T-helper 22 cell (primary cell): ENCODE measurements at regions not wholly inside any gene's neighbourhood (a gene's known extent, or its start where the extent isn't known, plus 50 kb on each side); places are given as distances from the start of the nearest gene placed in this dataset.

Experiments used
- DNase-seq: peaks from one replicate; pipeline ENCODE4 v3.0.0-alpha.2; 2020; ENCODE audit warnings: low read depth

DNA sequence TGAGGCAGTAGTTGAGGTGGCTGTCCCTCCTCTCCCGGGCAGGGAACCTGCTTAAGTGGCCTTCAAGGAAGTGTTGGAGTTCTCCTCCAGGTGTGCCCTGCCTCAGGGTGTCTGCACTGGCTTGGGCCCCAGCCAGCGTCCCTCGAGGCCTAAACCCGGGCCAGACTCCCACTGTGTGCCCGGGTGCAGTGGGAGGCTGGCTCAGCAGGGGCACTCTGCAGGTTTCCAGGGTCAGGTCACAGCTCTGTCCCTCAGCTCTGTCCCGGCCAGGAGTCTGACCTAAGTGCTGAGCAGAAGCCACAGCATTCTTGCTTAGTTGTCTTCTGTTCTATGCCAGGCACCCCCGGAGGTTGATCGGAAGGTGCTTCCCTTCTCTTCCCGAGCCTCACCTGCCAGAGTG is 69.0 kb upstream of the OTOS start:
- DNase-seq, result no peak

GRCh38 chr2:240210198-240210965 is 69.9 kb upstream of the OTOS start:
- DNase-seq, result no peak

DNA sequence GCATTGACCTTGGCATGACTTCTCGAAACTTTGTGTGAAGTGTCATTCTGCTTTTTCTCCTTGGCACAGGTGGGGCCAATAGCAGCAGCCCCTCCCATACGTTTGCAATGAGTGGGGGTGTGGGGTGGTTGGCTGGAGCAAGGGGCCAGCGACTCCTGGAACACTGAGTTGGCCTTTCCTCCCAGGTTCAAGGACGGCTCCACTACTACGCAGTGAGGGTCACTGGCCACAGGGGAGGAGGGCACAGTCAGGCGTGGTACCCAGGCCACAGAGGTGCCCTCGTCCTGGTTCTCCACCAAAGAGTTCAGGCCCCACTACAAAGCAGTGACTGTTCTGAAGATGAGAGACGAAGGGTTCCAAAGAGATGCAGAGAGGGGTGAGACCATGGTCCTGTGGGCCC is 70.6 kb upstream of the OTOS start:
- no peak for DNase-seq

DNA sequence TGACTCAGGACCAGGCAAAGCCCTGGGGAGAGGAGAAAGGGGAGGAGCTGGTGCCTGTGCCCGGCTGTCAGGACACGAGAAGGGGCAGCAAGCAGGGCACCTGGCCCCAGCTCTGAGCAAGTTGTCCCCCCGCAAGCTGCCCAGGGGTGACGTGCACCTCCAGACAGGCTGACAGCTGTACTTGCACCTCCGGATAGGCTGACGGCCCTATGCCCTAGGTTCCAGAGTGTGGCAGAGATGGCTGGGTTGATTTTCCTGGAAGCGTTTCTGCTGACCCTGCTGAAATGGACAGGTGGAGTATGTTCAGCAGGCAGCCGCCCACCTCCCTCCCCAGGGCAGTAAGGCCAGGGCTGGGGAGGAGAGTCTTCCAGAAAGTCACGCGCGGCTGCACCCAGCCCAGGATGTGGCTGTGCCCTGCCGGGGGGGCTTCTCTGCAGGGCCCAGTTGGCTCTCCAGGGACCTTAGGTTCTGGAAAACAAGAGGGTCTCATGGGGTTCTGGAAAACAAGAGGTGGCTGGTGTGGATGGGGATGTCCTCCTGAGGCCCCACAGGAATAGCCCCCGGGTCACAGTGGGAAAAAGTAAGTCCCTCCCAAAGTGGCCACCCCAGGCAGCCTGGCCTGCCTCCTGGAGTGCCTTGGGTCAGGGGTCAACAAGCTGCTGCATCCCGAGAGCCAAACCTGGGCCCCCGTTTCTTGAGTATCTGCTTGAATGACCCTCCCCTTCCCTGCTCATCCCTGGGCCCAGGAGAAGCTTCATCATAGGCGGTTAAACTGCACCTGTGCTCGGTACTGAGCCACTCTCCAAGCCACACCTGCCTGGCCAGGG is 71.4 kb upstream of the OTOS start:
- DNase-seq, result no peak

- no peak for DNase-seq
Observed at GRCh38 chr2:240212425-240213225, 72.2 kb upstream of the OTOS start.

DNA sequence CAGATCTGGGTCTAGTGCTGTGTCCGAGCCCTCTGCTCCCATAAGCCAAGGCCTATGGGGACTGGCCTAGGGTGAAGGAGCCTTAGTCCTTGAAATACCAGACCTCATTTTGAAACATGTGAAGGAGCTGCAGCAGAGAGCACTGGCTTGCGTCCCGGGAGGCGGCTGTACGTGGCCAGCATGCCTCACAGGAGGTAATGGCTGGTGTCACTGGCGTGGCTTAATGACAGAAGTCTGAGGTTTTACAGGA is 72.7 kb upstream of the OTOS start:
- no peak for DNase-seq

GRCh38 chr2:240213476-240214421 is 73.3 kb upstream of the OTOS start:
- DNase-seq, result no peak

GRCh38 chr2:240214790-240215675 is 74.6 kb upstream of the OTOS start:
- no peak for DNase-seq

DNA sequence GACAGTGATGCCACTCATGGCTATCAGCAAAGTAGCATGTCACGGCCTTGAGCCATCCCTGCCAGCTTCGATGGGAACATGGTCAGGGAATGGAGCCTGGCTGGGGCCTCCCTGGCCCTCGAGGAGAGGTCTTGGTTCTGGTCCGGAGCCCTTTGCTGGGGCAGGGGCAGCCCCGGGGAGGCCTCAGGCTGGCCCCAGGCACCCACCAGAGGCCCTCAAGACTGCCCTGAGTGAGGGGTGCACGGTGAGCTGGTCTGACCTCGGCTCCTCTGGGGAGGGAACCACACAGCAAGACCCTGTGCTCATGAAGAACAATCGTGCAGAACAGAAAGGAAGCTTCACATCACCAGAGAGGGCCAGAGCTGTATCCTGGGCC is 75.2 kb upstream of the OTOS start:
- DNase-seq, result no peak

GRCh38 chr2:240216167-240216566 is 75.7 kb upstream of the OTOS start:
- DNase-seq, result no peak

DNA sequence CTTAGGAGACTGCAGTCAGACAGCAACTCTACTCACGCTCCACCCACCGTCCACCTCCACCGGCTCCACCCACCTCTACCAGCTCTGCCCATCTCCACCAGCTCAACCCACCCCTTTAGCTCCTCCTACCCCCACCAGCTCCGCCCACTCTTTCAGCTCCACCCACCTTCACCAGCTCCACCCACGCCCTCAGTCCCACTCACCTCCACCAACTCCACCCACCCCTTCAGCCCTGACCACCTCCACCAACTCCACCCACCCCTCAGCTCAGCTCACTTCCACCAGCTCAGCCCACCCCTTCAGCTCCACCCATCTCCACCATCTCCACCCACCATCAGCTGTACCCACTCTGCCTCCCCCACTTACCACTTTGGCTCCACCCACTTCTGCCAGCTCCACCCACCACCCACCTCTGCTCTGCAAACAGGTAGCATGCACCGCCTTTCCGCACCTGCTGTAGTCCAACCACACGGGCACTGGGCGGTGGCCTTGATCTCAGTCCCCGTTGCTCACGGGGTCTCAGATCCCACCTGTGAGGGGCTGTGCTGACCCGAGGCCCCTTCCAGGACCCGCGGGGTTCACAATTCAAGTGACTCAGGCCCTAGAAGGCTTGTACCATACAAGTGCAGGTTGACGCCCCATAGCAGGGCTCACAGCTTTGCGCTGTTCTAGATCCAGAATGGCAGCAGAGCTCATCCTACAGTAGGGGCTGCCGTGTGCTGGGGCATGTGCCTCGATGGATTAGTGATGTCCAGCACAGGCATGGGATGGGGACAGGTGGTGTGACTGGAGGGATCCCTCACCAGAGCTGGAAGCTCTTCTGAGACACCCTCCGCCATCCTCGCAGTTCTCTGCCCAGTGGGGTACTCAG is 77.2 kb upstream of the OTOS start:
- DNase-seq, result no peak

DNA sequence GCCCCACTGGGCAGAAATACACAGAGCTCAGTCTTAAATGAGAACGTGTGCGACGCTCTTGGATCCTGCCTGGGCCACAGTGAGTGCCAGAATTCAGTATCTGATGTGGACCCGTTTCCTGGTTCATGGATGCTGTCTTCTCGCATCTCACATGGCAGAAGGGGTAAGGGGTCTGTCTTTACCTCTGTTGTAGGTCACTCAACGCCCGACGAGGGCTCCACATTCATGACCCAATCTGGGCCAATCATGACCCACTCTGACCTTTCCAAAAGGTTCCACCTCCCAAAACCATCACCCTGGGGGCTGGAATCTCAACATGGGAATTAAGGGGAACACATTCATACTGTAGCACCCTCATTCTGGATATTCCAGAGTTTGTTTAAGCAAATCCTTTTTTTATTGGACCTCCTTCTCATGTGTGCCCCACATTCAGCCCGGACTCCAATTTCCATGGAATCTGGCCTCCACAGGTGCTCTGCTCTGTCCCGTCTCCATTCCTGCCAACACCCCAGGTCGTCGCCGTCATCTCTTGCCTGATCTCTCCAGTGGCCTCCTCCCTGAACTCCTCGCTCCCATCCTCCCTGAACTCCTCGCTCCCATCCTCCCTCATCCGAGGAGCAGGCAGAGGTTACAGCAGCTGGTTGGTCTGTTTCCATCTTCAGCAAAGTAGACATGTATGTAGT is 78.9 kb upstream of the OTOS start:
- no peak for DNase-seq

- no peak for DNase-seq
Observed at GRCh38 chr2:240220371-240220770, 79.9 kb upstream of the OTOS start.

- no peak for DNase-seq
Observed at GRCh38 chr2:240223631-240224030, 83.2 kb upstream of the OTOS start.

- DNase-seq, result no peak
Observed at GRCh38 chr2:240224676-240225075, 84.2 kb upstream of the OTOS start.

- no peak for DNase-seq
Observed at GRCh38 chr2:240225131-240225530, 84.7 kb upstream of the OTOS start.

GRCh38 chr2:240225660-240226475 is 85.4 kb upstream of the OTOS start:
- DNase-seq, result no peak
